Gastroesophageal sphincter (tissue), 2 donors: ENCODE measurements at regions not wholly inside any gene's neighbourhood (a gene's known extent, or its start where the extent isn't known, plus 50 kb on each side); places are given as distances from the start of the nearest gene placed in this dataset.

Experiments used
- EP300 ChIP-seq: sonication (generic); formaldehyde crosslinking; IDR thresholded peaks from one replicate; pipeline ENCODE4 v1.6.1; 2017; ENCODE audit warnings: antibody characterized with exemption, mild to moderate bottlenecking
- POLR2AphosphoS5 ChIP-seq: sonication (generic); formaldehyde crosslinking; IDR thresholded peaks from one replicate; pipeline ENCODE4 v1.6.1; 2017; ENCODE audit warnings: antibody characterized with exemption

DNA sequence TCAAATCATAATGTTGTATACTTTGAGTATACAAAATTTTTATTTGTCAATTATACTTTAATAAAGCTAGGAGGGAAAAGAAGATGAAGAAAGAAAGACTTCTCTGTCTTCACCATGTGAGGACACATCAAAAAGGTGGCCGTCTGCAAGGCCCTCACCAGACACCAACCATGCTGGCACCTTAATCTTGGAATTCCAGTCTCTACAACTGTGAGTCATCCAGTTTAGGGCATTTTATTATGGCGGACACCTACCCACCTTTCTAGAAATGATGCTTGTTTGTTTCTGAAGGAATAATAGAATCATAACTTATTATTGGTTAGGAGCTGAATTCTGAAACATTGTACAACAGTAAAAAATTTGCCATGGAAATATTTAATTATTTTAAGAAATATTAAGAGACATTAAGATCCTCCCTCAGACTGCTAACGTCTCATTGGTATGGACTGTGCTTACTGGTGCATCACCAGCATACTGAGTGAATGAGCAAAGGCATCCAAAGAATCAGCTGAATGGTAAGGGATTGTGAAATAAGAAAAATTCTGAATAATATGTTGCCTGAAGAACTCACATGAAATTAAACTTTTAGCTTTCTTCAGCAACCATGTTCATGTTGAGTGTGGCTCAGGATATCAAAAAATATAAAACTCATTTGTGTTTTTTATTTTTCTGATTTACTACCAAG, 536.6 kb downstream of the HTR7 start:
- TF ChIP-seq EP300, result no peak
- no peak for TF ChIP-seq POLR2AphosphoS5
